ENCODE measurements at regions not wholly inside any gene's neighbourhood (a gene's known extent, or its start where the extent isn't known, plus 50 kb on each side); places are given as distances from the start of the nearest gene placed in this dataset.

- H3K4me1 ChIP-seq (ENCODE audit: insufficient read depth, low read length, poor library complexity, severe bottlenecking), result no peaks in the 10 kb centered on the region
- no peak overlapping the region for H2AFZ ChIP-seq (ENCODE audit: low read length)
- no peak overlapping the region for H3K9ac ChIP-seq (ENCODE audit: low read depth, low read length, poor library complexity, severe bottlenecking)
- no peaks in the 10 kb centered on the region for H3K79me2 ChIP-seq (ENCODE audit: insufficient read depth, low read length)
- no peaks in the 10 kb centered on the region for H4K20me1 ChIP-seq (ENCODE audit: insufficient read depth, low read length, poor library complexity, severe bottlenecking)
- no peak overlapping the region for H3K4me3 ChIP-seq (ENCODE audit: low read length, poor library complexity, severe bottlenecking)
- H3K9me3 ChIP-seq (ENCODE audit: insufficient read depth, low read depth, low read length), result no peaks in the 10 kb centered on the region
- no peaks in the 10 kb centered on the region for H3F3A ChIP-seq (ENCODE audit: low read depth)
- no peaks in the 10 kb centered on the region for H3K27me3 ChIP-seq (ENCODE audit: insufficient read depth, low read length, poor library complexity, severe bottlenecking)
- H3K9me2 ChIP-seq (replicated peaks; ENCODE audit: low read depth, low read length), result no peaks in the 10 kb centered on the region
- H3K36me3 ChIP-seq (ENCODE audit: insufficient read depth, low read length), result no peaks in the 10 kb centered on the region
- no peak overlapping the region for H3K4me2 ChIP-seq (ENCODE audit: low read depth, low read length, poor library complexity, severe bottlenecking)
- TF ChIP-seq, protein P1, sequence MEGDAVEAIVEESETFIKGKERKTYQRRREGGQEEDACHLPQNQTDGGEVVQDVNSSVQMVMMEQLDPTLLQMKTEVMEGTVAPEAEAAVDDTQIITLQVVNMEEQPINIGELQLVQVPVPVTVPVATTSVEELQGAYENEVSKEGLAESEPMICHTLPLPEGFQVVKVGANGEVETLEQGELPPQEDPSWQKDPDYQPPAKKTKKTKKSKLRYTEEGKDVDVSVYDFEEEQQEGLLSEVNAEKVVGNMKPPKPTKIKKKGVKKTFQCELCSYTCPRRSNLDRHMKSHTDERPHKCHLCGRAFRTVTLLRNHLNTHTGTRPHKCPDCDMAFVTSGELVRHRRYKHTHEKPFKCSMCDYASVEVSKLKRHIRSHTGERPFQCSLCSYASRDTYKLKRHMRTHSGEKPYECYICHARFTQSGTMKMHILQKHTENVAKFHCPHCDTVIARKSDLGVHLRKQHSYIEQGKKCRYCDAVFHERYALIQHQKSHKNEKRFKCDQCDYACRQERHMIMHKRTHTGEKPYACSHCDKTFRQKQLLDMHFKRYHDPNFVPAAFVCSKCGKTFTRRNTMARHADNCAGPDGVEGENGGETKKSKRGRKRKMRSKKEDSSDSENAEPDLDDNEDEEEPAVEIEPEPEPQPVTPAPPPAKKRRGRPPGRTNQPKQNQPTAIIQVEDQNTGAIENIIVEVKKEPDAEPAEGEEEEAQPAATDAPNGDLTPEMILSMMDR (conservative IDR thresholded peaks at IDR 0.05; ENCODE audit: low read length), result no peak
- TF ChIP-seq EZH2phosphoT487 (IDR thresholded peaks at IDR 0.05; ENCODE audit: borderline replicate concordance), result no peak
Observed at GRCh38 chr9:96027251-96028131, 152.0 kb downstream of the ERCC6L2 start.

DNA sequence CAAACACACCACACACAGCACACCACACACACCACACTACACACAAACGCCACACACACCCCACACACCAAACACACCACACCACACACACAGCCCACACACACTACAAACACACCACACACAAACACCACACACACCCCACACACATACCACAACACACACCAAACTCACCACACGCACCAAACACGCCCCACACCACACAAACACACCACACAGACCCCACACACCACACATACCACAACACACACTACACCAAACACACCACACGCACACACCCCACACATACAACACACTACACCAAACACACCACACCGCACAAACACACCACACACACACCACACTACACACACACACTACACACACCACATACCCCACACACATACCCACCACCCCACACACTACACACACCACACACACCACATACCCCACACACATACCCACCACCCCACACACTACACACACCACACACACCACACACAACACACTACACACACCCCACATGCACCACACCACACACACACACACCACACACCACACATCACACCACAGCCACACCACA is 151.2 kb downstream of the ERCC6L2 start:
- no peaks in the 10 kb centered on the region for H4K20me1 ChIP-seq (ENCODE audit: insufficient read depth, low read length, poor library complexity, severe bottlenecking)
- no peak overlapping the region for H3K4me3 ChIP-seq (ENCODE audit: low read length, poor library complexity, severe bottlenecking)
- no peak for TF ChIP-seq EZH2phosphoT487 (IDR thresholded peaks at IDR 0.05; ENCODE audit: borderline replicate concordance)
- TF ChIP-seq, protein P1 (conservative IDR thresholded peaks at IDR 0.05; ENCODE audit: low read length), result no peak
- no peaks in the 10 kb centered on the region for H3F3A ChIP-seq (ENCODE audit: low read depth)
- H3K79me2 ChIP-seq (ENCODE audit: insufficient read depth, low read length), result no peaks in the 10 kb centered on the region
- H3K9me2 ChIP-seq (replicated peaks; ENCODE audit: low read depth, low read length), result no peaks in the 10 kb centered on the region
- H2AFZ ChIP-seq (ENCODE audit: low read length), result no peak overlapping the region
- H3K4me2 ChIP-seq (ENCODE audit: low read depth, low read length, poor library complexity, severe bottlenecking), result no peak overlapping the region
- H3K9ac ChIP-seq (ENCODE audit: low read depth, low read length, poor library complexity, severe bottlenecking), result no peak overlapping the region
- H3K27me3 ChIP-seq (ENCODE audit: insufficient read depth, low read length, poor library complexity, severe bottlenecking), result no peaks in the 10 kb centered on the region
- no peaks in the 10 kb centered on the region for H3K9me3 ChIP-seq (ENCODE audit: insufficient read depth, low read depth, low read length)
- H3K36me3 ChIP-seq (ENCODE audit: insufficient read depth, low read length), result no peaks in the 10 kb centered on the region
- no peaks in the 10 kb centered on the region for H3K4me1 ChIP-seq (ENCODE audit: insufficient read depth, low read length, poor library complexity, severe bottlenecking)

- no peak for TF ChIP-seq EZH2phosphoT487 (IDR thresholded peaks at IDR 0.05; ENCODE audit: borderline replicate concordance)
- TF ChIP-seq, protein P1 (conservative IDR thresholded peaks at IDR 0.05; ENCODE audit: low read length), result peak; percentile 47
- H3K27me3 ChIP-seq (ENCODE audit: insufficient read depth, low read length, poor library complexity, severe bottlenecking), result no peaks in the 10 kb centered on the region
Observed at GRCh38 chr9:96025995-96026602, 150.6 kb downstream of the ERCC6L2 start.

More at GRCh38 chr9:96025995-96026602, 150.6 kb downstream of the ERCC6L2 start:
- Histone ChIP-seq H3K4me2 (ENCODE audit: low read depth, low read length, poor library complexity, severe bottlenecking) (no peak overlapping the region), H3K36me3 (ENCODE audit: insufficient read depth, low read length) (no peaks in the 10 kb centered on the region), H3K9me2 (replicated peaks; ENCODE audit: low read depth, low read length) (no peaks in the 10 kb centered on the region), H3K79me2 (ENCODE audit: insufficient read depth, low read length) (no peaks in the 10 kb centered on the region), H3K4me1 (ENCODE audit: insufficient read depth, low read length, poor library complexity, severe bottlenecking) (no peaks in the 10 kb centered on the region), H2AFZ (ENCODE audit: low read length) (no peak overlapping the region), H3F3A (ENCODE audit: low read depth) (no peaks in the 10 kb centered on the region), H4K20me1 (ENCODE audit: insufficient read depth, low read length, poor library complexity, severe bottlenecking) (no peaks in the 10 kb centered on the region), H3K9ac (ENCODE audit: low read depth, low read length, poor library complexity, severe bottlenecking) (no peak overlapping the region), H3K9me3 (ENCODE audit: insufficient read depth, low read depth, low read length) (no peaks in the 10 kb centered on the region), H3K4me3 (ENCODE audit: low read length, poor library complexity, severe bottlenecking) (no peak overlapping the region)

Data from Loucy (cell line).